Activated B cell treated with CpG ODN at 0.5 μM for 24 hours (primary cell): ENCODE measurements at regions not wholly inside any gene's neighbourhood (a gene's known extent, or its start where the extent isn't known, plus 50 kb on each side); places are given as distances from the start of the nearest gene placed in this dataset.

Source experiments
- ATAC-seq: fragments of 200-7000 bp; cut with Tn5 transposase; one replicate; pipeline ENCODE4 v1.10.0; 2021; ENCODE audit warnings: low read depth, mild to moderate bottlenecking, moderate library complexity
- CTCF ChIA-PET: fragments of 350-600 bp; sonication (Branson Sonifier 250); formaldehyde crosslinking; loops from one replicate; lab custom pipeline; 2021; ENCODE audit warnings: antibody characterized with exemption; lab: Charles Lee
- POLR2A ChIA-PET: fragments of 350-600 bp; sonication (Branson Sonifier 250); formaldehyde crosslinking; loops from one replicate; lab custom pipeline; 2021; ENCODE audit warnings: antibody characterized with exemption; lab: Charles Lee
- DNase-seq: peaks from one replicate; pipeline ENCODE4 v3.0.0; 2022
- H3K27ac Mint-ChIP-seq: one replicate; pipeline ENCODE4 v1.8.0; 2020; ENCODE audit warnings: mixed read lengths
- H3K27me3 Mint-ChIP-seq: one replicate; pipeline ENCODE4 v1.8.0; 2021; ENCODE audit warnings: mixed read lengths
- H3K36me3 Mint-ChIP-seq: one replicate; pipeline ENCODE4 v1.8.0; 2021; ENCODE audit warnings: low read depth, mixed read lengths
- H3K4me1 Mint-ChIP-seq: one replicate; pipeline ENCODE4 v1.8.0; 2021; ENCODE audit warnings: mixed read lengths
- H3K4me3 Mint-ChIP-seq: one replicate; pipeline ENCODE4 v1.8.0; 2020; ENCODE audit warnings: mild to moderate bottlenecking, mixed read lengths
- H3K9me3 Mint-ChIP-seq: one replicate; pipeline ENCODE4 v1.8.0; 2020; ENCODE audit warnings: mixed read lengths
- intact Hi-C: fragments of 100-400 bp; cut with micrococcal nuclease; formaldehyde crosslinking; loops from one replicate; pipeline ENCODE4 v1.15.1; 2024
- TF ChIP-seq, protein P1 (sequence below): fragments of 200-600 bp; IDR thresholded peaks from one replicate; pipeline ENCODE4 v1.8.0; 2022; ENCODE audit warnings: antibody characterized with exemption, mild to moderate bottlenecking

DNA sequence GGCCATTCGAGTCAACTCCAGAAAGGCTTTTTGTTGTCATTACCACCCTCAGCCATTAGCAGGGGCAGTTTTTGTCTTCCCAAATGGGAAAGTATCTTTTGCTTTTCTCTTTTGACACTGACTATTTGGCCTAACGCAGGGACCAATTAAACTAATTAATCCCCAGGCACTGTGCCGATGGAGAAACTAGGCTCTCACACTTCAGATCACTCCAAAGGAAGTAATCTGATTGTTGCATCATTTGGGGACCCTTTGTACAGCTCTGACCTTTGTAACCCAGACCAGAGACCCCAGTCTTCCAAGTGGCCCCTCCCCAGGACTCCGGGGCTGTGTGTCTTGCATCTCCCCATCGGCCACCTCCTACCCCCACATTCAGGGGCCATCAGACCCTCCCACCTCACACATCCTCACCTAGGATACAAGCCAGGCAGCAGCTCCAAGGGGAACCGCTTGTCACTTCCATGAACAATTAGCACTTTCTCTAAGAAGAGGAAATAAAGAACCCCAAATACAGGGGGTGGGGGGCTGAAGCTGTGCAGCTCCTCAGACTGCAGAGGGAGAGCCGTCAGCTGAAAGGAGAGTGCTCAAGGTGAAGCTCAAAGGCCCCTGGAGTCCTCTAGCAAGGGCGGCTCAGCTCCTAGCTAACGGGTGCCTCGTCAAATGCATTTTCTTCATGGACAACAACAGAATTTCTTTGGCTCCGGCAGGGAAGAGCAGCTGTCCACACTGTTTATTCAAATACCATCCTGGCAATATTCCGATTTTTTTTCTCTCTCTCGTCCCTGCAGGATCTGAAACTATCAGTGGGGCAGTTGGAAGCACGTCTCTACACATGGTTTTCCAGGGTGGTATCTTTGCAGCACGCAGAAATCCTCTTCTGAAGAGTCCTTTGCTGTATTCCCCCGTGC lies 64.3 kb upstream of the DIO3 start:
- H3K4me3 Mint-ChIP-seq, result no peak overlapping the region
- peaks cover 9% of the 10 kb centered on the region for H3K27me3 Mint-ChIP-seq

DNA sequence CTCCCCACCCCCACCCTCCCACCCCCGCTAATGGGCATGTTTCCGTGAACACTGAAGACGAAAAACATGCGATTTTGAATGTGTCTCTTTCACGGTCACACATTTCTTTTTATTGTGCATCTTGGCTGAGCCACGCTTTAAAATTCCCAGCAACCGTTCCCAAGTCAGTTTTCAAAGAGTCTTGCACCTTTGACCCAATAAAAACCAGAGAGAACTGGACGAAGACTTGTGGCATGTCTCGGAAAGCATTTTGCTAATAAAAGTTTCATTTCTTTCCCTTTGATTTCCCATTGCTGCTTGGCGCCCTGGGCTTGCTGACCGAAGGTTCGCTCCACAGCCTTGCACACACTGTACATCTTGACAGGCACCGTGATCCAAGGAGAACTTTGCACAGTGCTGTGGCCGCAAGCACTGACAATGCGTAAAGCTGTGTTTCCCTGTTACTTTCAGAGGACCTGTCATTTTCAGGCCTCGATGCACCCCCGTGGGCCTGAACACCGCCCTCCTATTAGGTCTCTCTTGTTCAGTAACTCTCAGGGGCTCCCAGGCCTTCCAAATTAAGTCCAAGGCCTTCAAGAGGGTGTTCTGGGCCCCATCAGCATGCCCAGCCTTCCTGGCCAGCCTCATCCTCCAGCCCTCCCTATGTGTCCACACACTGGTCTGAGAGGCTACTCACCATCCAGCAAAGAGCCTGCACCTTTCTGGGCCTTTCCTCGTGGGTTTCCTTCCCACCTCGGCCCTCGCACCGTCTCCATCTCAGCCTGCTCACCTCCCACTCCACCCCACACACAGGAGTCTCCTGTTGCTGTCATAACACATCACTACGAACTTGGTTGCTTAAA lies 63.4 kb upstream of the DIO3 start:
- H3K27ac Mint-ChIP-seq, result no peak overlapping the region
- no peaks in the 10 kb centered on the region for H3K36me3 Mint-ChIP-seq
- H3K9me3 Mint-ChIP-seq, result no peaks in the 10 kb centered on the region
- TF ChIP-seq, protein P1, sequence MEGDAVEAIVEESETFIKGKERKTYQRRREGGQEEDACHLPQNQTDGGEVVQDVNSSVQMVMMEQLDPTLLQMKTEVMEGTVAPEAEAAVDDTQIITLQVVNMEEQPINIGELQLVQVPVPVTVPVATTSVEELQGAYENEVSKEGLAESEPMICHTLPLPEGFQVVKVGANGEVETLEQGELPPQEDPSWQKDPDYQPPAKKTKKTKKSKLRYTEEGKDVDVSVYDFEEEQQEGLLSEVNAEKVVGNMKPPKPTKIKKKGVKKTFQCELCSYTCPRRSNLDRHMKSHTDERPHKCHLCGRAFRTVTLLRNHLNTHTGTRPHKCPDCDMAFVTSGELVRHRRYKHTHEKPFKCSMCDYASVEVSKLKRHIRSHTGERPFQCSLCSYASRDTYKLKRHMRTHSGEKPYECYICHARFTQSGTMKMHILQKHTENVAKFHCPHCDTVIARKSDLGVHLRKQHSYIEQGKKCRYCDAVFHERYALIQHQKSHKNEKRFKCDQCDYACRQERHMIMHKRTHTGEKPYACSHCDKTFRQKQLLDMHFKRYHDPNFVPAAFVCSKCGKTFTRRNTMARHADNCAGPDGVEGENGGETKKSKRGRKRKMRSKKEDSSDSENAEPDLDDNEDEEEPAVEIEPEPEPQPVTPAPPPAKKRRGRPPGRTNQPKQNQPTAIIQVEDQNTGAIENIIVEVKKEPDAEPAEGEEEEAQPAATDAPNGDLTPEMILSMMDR, result no peak
- H3K4me3 Mint-ChIP-seq, result no peak overlapping the region
- ChIA-PET POLR2A (no interaction called here), CTCF (no interaction called here)
- DNase-seq (no peak), ATAC-seq (no peak)
- intact Hi-C loops, result no loop called here
- no peaks in the 10 kb centered on the region for H3K4me1 Mint-ChIP-seq
- peaks cover 9% of the 10 kb centered on the region for H3K27me3 Mint-ChIP-seq

More for the DNA sequence above, 64.3 kb upstream of the DIO3 start:
- H3K4me1 Mint-ChIP-seq, result no peaks in the 10 kb centered on the region
- no peak for ATAC-seq
- no peaks in the 10 kb centered on the region for H3K9me3 Mint-ChIP-seq
- no peaks in the 10 kb centered on the region for H3K36me3 Mint-ChIP-seq
- ChIA-PET POLR2A (no interaction called here), CTCF (no interaction called here)
- DNase-seq, result no peak
- TF ChIP-seq, protein P1, result no peak
- no peak overlapping the region for H3K27ac Mint-ChIP-seq
- intact Hi-C loops, result no loop called here

DNA sequence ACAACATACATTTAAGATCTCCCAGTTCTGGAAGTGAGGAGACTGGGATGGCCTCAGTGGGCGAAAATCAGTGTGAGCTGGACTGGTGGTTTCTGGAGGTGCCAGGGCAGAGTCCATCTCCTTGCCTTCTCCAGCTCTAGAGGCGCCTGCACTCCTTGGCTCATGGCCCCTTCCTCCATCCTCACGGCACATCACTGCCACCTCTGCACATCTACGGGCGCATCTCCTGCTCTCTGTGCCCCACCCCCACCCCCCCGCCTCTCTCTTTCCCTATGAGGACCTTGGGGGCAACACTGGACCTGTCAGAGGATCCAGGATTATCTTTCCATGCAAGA lies 62.8 kb upstream of the DIO3 start:
- CTCF ChIA-PET, result no interaction called here
- H3K4me3 Mint-ChIP-seq, result no peak overlapping the region
- no peaks in the 10 kb centered on the region for H3K36me3 Mint-ChIP-seq
- H3K9me3 Mint-ChIP-seq, result no peaks in the 10 kb centered on the region
- TF ChIP-seq, protein P1, result no peak
- no peak overlapping the region for H3K27ac Mint-ChIP-seq
- H3K27me3 Mint-ChIP-seq, result peaks cover 7% of the 10 kb centered on the region
- ATAC-seq (no peak), DNase-seq (no peak)
- POLR2A ChIA-PET, result no interaction called here
- intact Hi-C loops, result no loop called here
- H3K4me1 Mint-ChIP-seq, result no peaks in the 10 kb centered on the region

DNA sequence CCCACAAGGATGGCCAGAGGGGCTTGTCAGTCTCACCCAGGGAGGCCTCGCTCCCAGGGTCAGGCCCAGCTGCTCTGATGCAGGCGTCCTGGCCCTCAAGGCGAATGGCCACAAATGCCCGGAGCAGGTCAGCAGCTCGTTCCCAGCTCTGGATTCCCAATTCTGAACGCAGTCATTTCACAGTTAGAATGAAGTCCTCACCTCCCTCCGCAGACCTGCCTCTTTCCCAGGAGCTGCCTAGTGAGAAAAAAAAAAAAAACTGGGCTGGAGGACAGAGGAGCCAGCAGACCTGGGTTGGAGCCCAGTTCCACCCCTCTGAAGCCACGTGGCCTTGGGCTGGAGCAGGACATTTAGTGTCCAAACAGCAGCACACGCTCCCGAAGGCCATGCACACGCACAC lies 62.2 kb upstream of the DIO3 start:
- Mint-ChIP-seq H3K4me1 (no peaks in the 10 kb centered on the region), H3K27me3 (peaks cover 5% of the 10 kb centered on the region), H3K27ac (no peak overlapping the region), H3K4me3 (no peak overlapping the region), H3K36me3 (no peaks in the 10 kb centered on the region), H3K9me3 (no peaks in the 10 kb centered on the region)
- intact Hi-C loops, result no loop called here
- POLR2A ChIA-PET, result interaction anchor here (0.5 kb wide), 1 partner anchor 16 kb away, joined by 5 read pairs; no protein-coding TSS in a partner anchor
- ATAC-seq (no peak), DNase-seq (no peak)
- CTCF ChIA-PET, result no interaction called here
- TF ChIP-seq, protein P1, result no peak

DNA sequence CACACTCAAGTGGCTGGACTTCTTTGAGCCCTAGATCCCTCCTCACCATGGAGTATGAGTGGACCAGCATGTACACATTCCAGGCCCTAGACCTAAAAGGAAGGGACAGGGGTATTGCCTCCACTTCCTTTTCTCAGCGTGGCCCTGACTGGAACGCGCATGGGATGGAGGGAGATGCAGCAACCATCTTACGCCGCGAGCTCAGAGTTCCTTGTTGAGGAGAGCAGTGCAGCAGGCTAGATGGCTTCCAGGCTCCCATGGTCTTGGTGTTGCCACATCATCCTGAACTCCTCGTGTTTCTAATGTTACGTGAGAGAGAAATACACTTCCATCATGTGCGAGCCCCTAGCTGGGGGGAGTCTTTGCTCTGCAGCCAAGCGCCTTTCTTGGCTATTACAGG lies 61.8 kb upstream of the DIO3 start:
- no peaks in the 10 kb centered on the region for H3K36me3 Mint-ChIP-seq
- H3K27me3 Mint-ChIP-seq, result peaks cover 5% of the 10 kb centered on the region
- ChIA-PET POLR2A (no interaction called here), CTCF (no interaction called here)
- no peaks in the 10 kb centered on the region for H3K4me1 Mint-ChIP-seq
- H3K4me3 Mint-ChIP-seq, result no peak overlapping the region
- TF ChIP-seq, protein P1, result no peak
- no peak overlapping the region for H3K27ac Mint-ChIP-seq
- intact Hi-C loops, result no loop called here
- H3K9me3 Mint-ChIP-seq, result no peaks in the 10 kb centered on the region
- ATAC-seq (no peak), DNase-seq (no peak)
